H9 (cell line): ENCODE measurements at regions not wholly inside any gene's neighbourhood (a gene's known extent, or its start where the extent isn't known, plus 50 kb on each side); places are given as distances from the start of the nearest gene placed in this dataset.

Source experiments
- DNase-seq: peaks from one replicate; pipeline ENCODE4 v3.0.0-alpha.2; 2017
- H2AFZ ChIP-seq: one replicate; pipeline ENCODE4 v1.6.1; 2013; ENCODE audit warnings: mild to moderate bottlenecking, low read length, control low read depth, moderate library complexity
- H2AK5ac ChIP-seq: 2 replicates; pipeline ENCODE4 v1.6.1; 2013; ENCODE audit warnings: low read length, control low read depth, mixed read lengths; ENCODE audit not compliant: insufficient read length
- H2BK120ac ChIP-seq: one replicate; pipeline ENCODE4 v1.6.1; 2013; ENCODE audit warnings: low read depth, mild to moderate bottlenecking, low read length, control low read depth, inconsistent platforms; ENCODE audit not compliant: poor library complexity, severe bottlenecking
- H2BK12ac ChIP-seq: 2 replicates; pipeline ENCODE4 v1.6.1; 2013; ENCODE audit warnings: low read length, control low read depth, mixed read lengths, low read depth; ENCODE audit not compliant: insufficient read length
- H2BK15ac ChIP-seq: 2 replicates; pipeline ENCODE4 v1.6.1; 2013; ENCODE audit warnings: low read depth, low read length, control low read depth
- H2BK20ac ChIP-seq: one replicate; pipeline ENCODE4 v1.6.1; 2013; ENCODE audit warnings: low read depth, mild to moderate bottlenecking, low read length, control low read depth, inconsistent platforms; ENCODE audit not compliant: poor library complexity, severe bottlenecking
- H2BK5ac ChIP-seq: 2 replicates; pipeline ENCODE4 v1.6.1; 2013; ENCODE audit warnings: low read length, control low read depth, mixed read lengths; ENCODE audit not compliant: insufficient read length
- H3K14ac ChIP-seq: 2 replicates; pipeline ENCODE4 v1.6.1; 2013; ENCODE audit warnings: low read length, control low read depth; ENCODE audit not compliant: insufficient read depth
- H3K18ac ChIP-seq: 2 replicates; pipeline ENCODE4 v1.6.1; 2013; ENCODE audit warnings: low read depth, mild to moderate bottlenecking, mixed read lengths, low read length, control low read depth; ENCODE audit not compliant: insufficient read length
- H3K23ac ChIP-seq: 2 replicates; pipeline ENCODE4 v1.6.1; 2013; ENCODE audit warnings: low read length, control low read depth, mixed read lengths, low read depth; ENCODE audit not compliant: insufficient read length
- H3K23me2 ChIP-seq: 2 replicates; pipeline ENCODE4 v1.6.1; 2013; ENCODE audit warnings: low read depth, mild to moderate bottlenecking, mixed read lengths, low read length, control low read depth; ENCODE audit not compliant: insufficient read length, poor library complexity, severe bottlenecking
- H3K27ac ChIP-seq: 2 replicates; pipeline ENCODE4 v1.5.1; 2013; ENCODE audit warnings: low read length, control low read depth, mixed read lengths, low read depth; ENCODE audit not compliant: insufficient read length
- H3K27me3 ChIP-seq: 2 replicates; pipeline ENCODE4 v1.6.1; 2013; ENCODE audit warnings: low read length, control low read depth, inconsistent platforms; ENCODE audit not compliant: insufficient read depth
- H3K4ac ChIP-seq: 2 replicates; pipeline ENCODE4 v1.6.1; 2013; ENCODE audit warnings: low read depth, mild to moderate bottlenecking, control low read depth, inconsistent platforms, low read length, moderate library complexity
- H3K4me1 ChIP-seq: 2 replicates; pipeline ENCODE4 v1.6.1; 2013; ENCODE audit warnings: low read length, control low read depth, inconsistent platforms; ENCODE audit not compliant: insufficient read depth
- H3K4me2 ChIP-seq: 2 replicates; pipeline ENCODE4 v1.6.1; 2013; ENCODE audit warnings: low read length, control low read depth, mixed read lengths; ENCODE audit not compliant: insufficient read length, insufficient read depth
- H3K56ac ChIP-seq: 2 replicates; pipeline ENCODE4 v1.6.1; 2013; ENCODE audit warnings: low read depth, mild to moderate bottlenecking, mixed read lengths, low read length, control low read depth; ENCODE audit not compliant: insufficient read length
- H3K79me1 ChIP-seq: 2 replicates; pipeline ENCODE4 v1.6.1; 2013; ENCODE audit warnings: low read depth, mild to moderate bottlenecking, moderate library complexity, low read length, control low read depth, inconsistent platforms; ENCODE audit not compliant: insufficient read depth, poor library complexity, severe bottlenecking
- H3K79me2 ChIP-seq: 2 replicates; pipeline ENCODE4 v1.6.1; 2013; ENCODE audit warnings: low read length, control low read depth, inconsistent platforms; ENCODE audit not compliant: insufficient read depth
- H3K9ac ChIP-seq: 2 replicates; pipeline ENCODE4 v1.6.1; 2013; ENCODE audit warnings: low read length, control low read depth, mixed read lengths; ENCODE audit not compliant: insufficient read length; ENCODE audit errors: extremely low read depth
- H3K9me3 ChIP-seq: one replicate; pipeline ENCODE4 v1.6.1; 2013; ENCODE audit warnings: low read depth, low read length, inconsistent platforms; ENCODE audit not compliant: control insufficient read depth
- H3T11ph ChIP-seq: one replicate; pipeline ENCODE4 v1.6.1; 2013; ENCODE audit warnings: mild to moderate bottlenecking, low read length, control low read depth, inconsistent platforms
- H4K20me1 ChIP-seq: one replicate; pipeline ENCODE4 v1.6.1; 2013; ENCODE audit not compliant: control insufficient read depth, insufficient read length, insufficient read depth
- H4K5ac ChIP-seq: 2 replicates; pipeline ENCODE4 v1.6.1; 2013; ENCODE audit warnings: low read depth, mild to moderate bottlenecking, mixed read lengths, low read length, control low read depth; ENCODE audit not compliant: insufficient read length
- H4K8ac ChIP-seq: replicated peaks from 2 replicates; pipeline ENCODE4 v1.6.1; 2013; ENCODE audit warnings: low read length, control low read depth, mixed read lengths, low read depth; ENCODE audit not compliant: insufficient read length
- H4K91ac ChIP-seq: 2 replicates; pipeline ENCODE4 v1.6.1; 2013; ENCODE audit warnings: low read depth, mild to moderate bottlenecking, moderate library complexity, mixed read lengths, low read length, control low read depth; ENCODE audit not compliant: insufficient read length
- H3K27ac Mint-ChIP-seq, 3 experiments: 2 replicates in 2 of 3; 3 replicates in 1 of 3; pipeline ENCODE4 v1.8.0; 2020 to 2021; ENCODE audit warnings: mixed read lengths in 3 of 3, mild to moderate bottlenecking in 1 of 3, moderate library complexity in 1 of 3
- H3K27me3 Mint-ChIP-seq: 2 replicates; pipeline ENCODE4 v1.8.0; 2021; ENCODE audit warnings: low read depth, mild to moderate bottlenecking, moderate library complexity, mixed read lengths
- H3K36me3 Mint-ChIP-seq, 3 experiments: 2 replicates in 2 of 3; 3 replicates in 1 of 3; pipeline ENCODE4 v1.8.0; 2020 to 2021; ENCODE audit warnings: low read depth in 3 of 3, mixed read lengths in 3 of 3; ENCODE audit not compliant: insufficient read depth in 1 of 3
- H3K4me1 Mint-ChIP-seq, 2 experiments: 2 replicates each; pipeline ENCODE4 v1.8.0; 2020; ENCODE audit warnings: mixed read lengths in 2 of 2
- H3K4me3 Mint-ChIP-seq, 2 experiments: 2 replicates in 1 of 2; 3 replicates in 1 of 2; pipeline ENCODE4 v1.8.0; 2020 to 2021; ENCODE audit warnings: mild to moderate bottlenecking in 2 of 2, mixed read lengths in 2 of 2, moderate library complexity in 1 of 2
- H3K9me3 Mint-ChIP-seq, 2 experiments: 2 replicates in 1 of 2; 3 replicates in 1 of 2; pipeline ENCODE4 v1.8.0; 2020; ENCODE audit warnings: mild to moderate bottlenecking in 2 of 2, mixed read lengths in 2 of 2, moderate library complexity in 1 of 2
- CTCF ChIP-seq: fragments of 200-600 bp; sonication (generic); conservative IDR thresholded peaks from 3 replicates; pipeline ENCODE4 v1.8.0; 2021; ENCODE audit warnings: antibody characterized with exemption, mild to moderate bottlenecking
- WGBS: extraction: QIAGEN DNeasy Blood & Tissue Kit; methylation state at CpG from one replicate; pipeline ENCODE4 v1.1.7; 2013; ENCODE audit warnings: missing lambda C conversion rate, low lambda C conversion rate, mixed read lengths; ENCODE audit not compliant: insufficient read length; ENCODE audit errors: extremely low coverage; 5-methylcytosine and 5-hydroxymethylcytosine counted together

DNA sequence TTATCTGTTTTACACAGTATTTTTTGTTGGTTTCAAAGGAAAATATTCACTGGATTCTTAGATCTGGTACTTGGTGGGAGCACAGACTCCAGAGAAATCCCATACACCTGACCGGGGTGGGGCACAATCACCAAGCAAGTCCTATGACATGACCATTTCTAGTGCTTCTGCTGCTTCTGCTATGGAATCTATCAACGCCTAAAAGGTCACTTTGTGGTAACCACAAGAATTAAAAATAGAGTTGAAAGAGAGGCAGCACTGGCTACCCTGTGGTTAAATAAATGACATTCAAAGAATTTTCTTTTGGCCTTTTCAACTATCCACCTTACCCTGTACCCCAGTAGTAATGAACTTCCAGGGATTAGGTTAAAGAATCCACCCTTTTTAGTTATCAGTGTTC lies 329.9 kb upstream of the VWC2 start:
- Histone ChIP-seq H4K8ac (no peak overlapping the region), H4K91ac (no peak overlapping the region), H2BK5ac (no peak overlapping the region), H3K14ac (no peak overlapping the region), H2BK15ac (no peak overlapping the region), H2AFZ (no peak overlapping the region), H3K27me3 (no peaks in the 10 kb centered on the region), H3K9ac (no peak overlapping the region), H4K5ac (no peak overlapping the region), H3K4me1 (no peaks in the 10 kb centered on the region), H3K23me2 (no peaks in the 10 kb centered on the region), H4K20me1 (no peaks in the 10 kb centered on the region), H3K79me2 (no peaks in the 10 kb centered on the region), H3K4me2 (no peak overlapping the region), H3K9me3 (no peaks in the 10 kb centered on the region), H2BK12ac (no peak overlapping the region), H3K79me1 (no peaks in the 10 kb centered on the region), H3K27ac (no peak overlapping the region), H3K23ac (no peak overlapping the region), H3K18ac (no peak overlapping the region), H3T11ph (no peak overlapping the region), H2BK120ac (no peak overlapping the region), H3K4ac (no peak overlapping the region), H2AK5ac (no peak overlapping the region), H2BK20ac (no peak overlapping the region), H3K56ac (no peak overlapping the region)
- Mint-ChIP-seq H3K9me3 (peaks cover 5 to 7% of the 10 kb centered on the region in 2 experiments; a peak in 3 of 5 replicates), H3K27ac (no peak overlapping the region), H3K36me3 (peaks cover 0 to 11% (median 3%) of the 10 kb centered on the region in 3 experiments; a peak in 4 of 7 replicates), H3K4me1 (no peaks in the 10 kb centered on the region), H3K27me3 (no peaks in the 10 kb centered on the region), H3K4me3 (no peak overlapping the region)
- no peak for DNase-seq
- WGBS = no CpG with 5 or more reads among the region's 2 CpGs
- no peak for TF ChIP-seq CTCF
